ENCODE measurements at regions not wholly inside any gene's neighbourhood (a gene's known extent, or its start where the extent isn't known, plus 50 kb on each side); places are given as distances from the start of the nearest gene placed in this dataset.
"Not testable (repeated sequence)": the region's sequence is repeated elsewhere in the genome, so short reads cannot be mapped to it uniquely, and the experiment has no call there.

DNA sequence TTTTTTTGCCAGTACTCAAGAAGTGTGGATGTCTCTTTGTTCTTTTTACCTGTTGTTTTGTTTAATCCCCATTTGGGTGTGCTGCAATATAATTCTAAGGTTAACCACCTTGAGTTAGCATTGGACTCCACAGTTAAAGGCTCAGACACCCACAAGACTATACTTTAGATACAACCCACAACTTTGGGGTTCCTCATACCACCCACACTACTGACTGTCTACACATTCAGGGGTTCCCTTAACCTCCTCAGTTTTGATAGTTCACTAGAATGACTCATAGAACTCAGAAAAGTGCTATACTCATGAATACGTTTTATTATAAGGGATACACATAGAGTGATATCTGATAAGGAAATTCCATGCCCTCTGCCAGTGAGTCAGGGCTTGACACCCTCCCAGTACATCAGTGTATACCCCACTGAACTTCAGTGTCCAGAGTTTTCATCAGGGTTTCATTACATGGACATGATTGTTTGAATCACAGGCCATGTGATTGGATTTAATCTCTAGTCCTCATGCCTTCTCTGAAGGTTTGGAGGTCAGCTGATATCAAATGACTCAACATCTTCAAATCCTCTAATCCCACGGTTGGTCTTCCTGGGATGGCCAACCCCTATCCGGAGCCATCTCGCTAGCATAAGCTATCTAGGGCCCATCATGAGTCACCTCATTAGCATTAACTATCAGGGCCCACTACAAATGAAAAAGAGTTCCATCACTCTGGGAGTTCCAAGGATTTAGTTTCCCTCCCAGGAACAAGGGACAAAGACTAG lies 357.7 kb upstream of the EMCN start:
- TF ChIP-seq ZNF274 (IDR thresholded peaks at IDR 0.05; ENCODE audit: low read depth, low read length) = no peak
- TF ChIP-seq SUZ12 (IDR thresholded peaks at IDR 0.05; ENCODE audit: extremely low read depth, insufficient read depth, insufficient read length) = no peak
- no peak for TF ChIP-seq YY1 (IDR thresholded peaks at IDR 0.05; ENCODE audit: insufficient read depth, insufficient read length)
- Histone ChIP-seq H3K4me1 (ENCODE audit: insufficient read depth, insufficient read length) (no peaks in the 10 kb centered on the region), H3K36me3 (ENCODE audit: insufficient read depth, insufficient read length, low read length) (no peaks in the 10 kb centered on the region), H3K27me3 (ENCODE audit: insufficient read depth, insufficient read length) (no peaks in the 10 kb centered on the region), H3K9ac (ENCODE audit: insufficient read length, low read depth) (no peak overlapping the region), H3K9me3 (ENCODE audit: insufficient read depth, low read length) (peaks cover 8% of the 10 kb centered on the region; the same call in 1 of the 2 replicates), H3K4me3 (ENCODE audit: insufficient read length, low read depth) (no peak overlapping the region)
- no peak for DNase-seq (ENCODE audit: low read depth, low spot score)

DNA sequence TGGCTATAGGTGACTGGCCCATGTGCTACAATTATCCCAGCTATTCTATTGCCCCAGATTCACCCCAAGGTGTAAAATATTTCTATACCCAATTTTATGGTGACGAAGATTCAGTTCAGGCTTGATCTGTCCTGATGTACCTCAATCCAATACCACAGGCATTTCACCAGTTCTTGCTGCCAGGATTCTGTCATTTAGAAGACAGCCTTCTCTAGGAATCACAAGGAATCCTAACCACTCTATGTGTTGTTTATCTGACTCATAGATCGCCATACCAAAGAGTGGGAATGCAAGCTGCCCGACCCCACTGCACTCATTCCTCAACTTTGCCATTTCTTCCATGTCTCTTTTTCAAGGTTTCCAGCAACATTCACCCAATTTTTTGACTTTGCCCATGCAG lies 355.0 kb upstream of the EMCN start:
- H3K9ac ChIP-seq (ENCODE audit: insufficient read length, low read depth) = no peak overlapping the region
- H3K4me1 ChIP-seq (ENCODE audit: insufficient read depth, insufficient read length) = no peaks in the 10 kb centered on the region
- no peak for DNase-seq (ENCODE audit: low read depth, low spot score)
- peaks cover 8% of the 10 kb centered on the region; the same call in 1 of the 2 replicates for H3K9me3 ChIP-seq (ENCODE audit: insufficient read depth, low read length)
- H3K36me3 ChIP-seq (ENCODE audit: insufficient read depth, insufficient read length, low read length) = no peaks in the 10 kb centered on the region
- H3K27me3 ChIP-seq (ENCODE audit: insufficient read depth, insufficient read length) = no peaks in the 10 kb centered on the region
- TF ChIP-seq SUZ12 (IDR thresholded peaks at IDR 0.05; ENCODE audit: extremely low read depth, insufficient read depth, insufficient read length) (no peak), ZNF274 (IDR thresholded peaks at IDR 0.05; ENCODE audit: low read depth, low read length) (no peak), YY1 (IDR thresholded peaks at IDR 0.05; ENCODE audit: insufficient read depth, insufficient read length) (no peak)
- no peak overlapping the region for H3K4me3 ChIP-seq (ENCODE audit: insufficient read length, low read depth)

DNA sequence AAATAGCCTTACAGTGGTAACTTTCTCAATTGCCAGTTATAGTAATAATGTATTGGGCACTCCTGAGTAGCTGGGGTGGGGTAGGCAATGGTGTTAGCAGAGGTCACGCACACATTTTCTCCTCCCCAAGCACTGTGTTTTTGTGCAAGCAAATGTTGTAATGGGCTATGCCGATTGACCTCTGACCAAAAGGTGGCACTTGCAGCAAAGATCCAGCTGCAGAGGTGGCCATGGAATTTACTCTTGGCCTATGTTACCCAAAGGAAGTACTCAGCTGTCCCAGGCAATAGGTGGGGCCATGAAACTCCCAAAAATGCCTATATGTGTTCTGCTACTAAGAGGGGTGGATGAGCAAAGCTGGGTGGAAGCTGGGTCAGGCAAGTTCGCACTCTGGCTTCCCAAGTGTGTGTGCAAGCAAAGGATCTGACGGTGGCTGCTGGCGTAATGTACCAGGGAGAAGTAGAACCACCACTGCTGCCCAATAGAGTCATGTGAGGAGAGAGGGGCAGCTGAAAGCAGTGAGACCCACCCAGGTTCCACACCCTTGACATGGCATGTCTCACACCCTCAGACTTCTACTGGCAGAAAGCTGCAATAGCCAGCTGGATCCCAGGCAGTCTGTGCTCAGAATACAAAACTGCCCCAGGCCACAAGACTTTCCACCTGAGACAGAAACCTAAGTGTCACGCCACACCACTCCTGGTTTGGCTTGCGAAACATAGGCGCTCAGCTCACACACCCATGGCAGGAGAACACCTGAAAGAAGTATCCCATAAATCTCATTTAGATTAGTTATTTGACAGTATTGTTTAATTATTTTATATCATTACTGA lies 353.3 kb upstream of the EMCN start:
- TF ChIP-seq YY1 (IDR thresholded peaks at IDR 0.05; ENCODE audit: insufficient read depth, insufficient read length) = no peak
- no peak for TF ChIP-seq ZNF274 (IDR thresholded peaks at IDR 0.05; ENCODE audit: low read depth, low read length)
- no peak for TF ChIP-seq SUZ12 (IDR thresholded peaks at IDR 0.05; ENCODE audit: extremely low read depth, insufficient read depth, insufficient read length)
- no peaks in the 10 kb centered on the region for H3K27me3 ChIP-seq (ENCODE audit: insufficient read depth, insufficient read length)
- H3K4me1 ChIP-seq (ENCODE audit: insufficient read depth, insufficient read length) = no peaks in the 10 kb centered on the region
- H3K4me3 ChIP-seq (ENCODE audit: insufficient read length, low read depth) = no peak overlapping the region
- H3K9me3 ChIP-seq (ENCODE audit: insufficient read depth, low read length) = peaks cover 8% of the 10 kb centered on the region; the same call in 1 of the 2 replicates
- no peaks in the 10 kb centered on the region for H3K36me3 ChIP-seq (ENCODE audit: insufficient read depth, insufficient read length, low read length)
- H3K9ac ChIP-seq (ENCODE audit: insufficient read length, low read depth) = no peak overlapping the region
- no peak for DNase-seq (ENCODE audit: low read depth, low spot score)

DNA sequence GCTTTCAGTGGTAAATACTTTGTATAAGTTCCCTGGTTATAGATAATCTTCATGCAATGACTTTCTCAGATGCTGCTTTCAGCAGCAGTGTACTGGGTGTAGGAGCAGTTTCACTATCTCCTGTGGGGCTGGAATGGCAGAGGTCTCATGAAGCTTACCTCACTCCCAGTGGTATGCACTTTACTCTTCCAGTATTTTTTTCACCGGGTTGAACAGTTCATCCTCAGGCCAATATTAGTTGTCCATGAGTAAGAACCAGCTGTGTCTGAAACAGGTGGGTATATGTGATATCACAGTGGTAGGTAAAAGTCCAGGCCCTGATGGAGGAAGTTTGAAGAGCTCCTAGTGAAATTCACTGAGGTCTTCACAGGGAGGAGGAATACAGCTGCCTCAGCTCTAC lies 351.5 kb upstream of the EMCN start:
- Histone ChIP-seq H3K27me3 (ENCODE audit: insufficient read depth, insufficient read length) (no peaks in the 10 kb centered on the region), H3K9me3 (ENCODE audit: insufficient read depth, low read length) (no peaks in the 10 kb centered on the region), H3K9ac (ENCODE audit: insufficient read length, low read depth) (no peak overlapping the region), H3K36me3 (ENCODE audit: insufficient read depth, insufficient read length, low read length) (no peaks in the 10 kb centered on the region), H3K4me1 (ENCODE audit: insufficient read depth, insufficient read length) (no peaks in the 10 kb centered on the region), H3K4me3 (ENCODE audit: insufficient read length, low read depth) (no peak overlapping the region)
- no peak for DNase-seq (ENCODE audit: low read depth, low spot score)
- TF ChIP-seq SUZ12 (IDR thresholded peaks at IDR 0.05; ENCODE audit: extremely low read depth, insufficient read depth, insufficient read length) (no peak), YY1 (IDR thresholded peaks at IDR 0.05; ENCODE audit: insufficient read depth, insufficient read length) (no peak), ZNF274 (IDR thresholded peaks at IDR 0.05; ENCODE audit: low read depth, low read length) (no peak)

DNA sequence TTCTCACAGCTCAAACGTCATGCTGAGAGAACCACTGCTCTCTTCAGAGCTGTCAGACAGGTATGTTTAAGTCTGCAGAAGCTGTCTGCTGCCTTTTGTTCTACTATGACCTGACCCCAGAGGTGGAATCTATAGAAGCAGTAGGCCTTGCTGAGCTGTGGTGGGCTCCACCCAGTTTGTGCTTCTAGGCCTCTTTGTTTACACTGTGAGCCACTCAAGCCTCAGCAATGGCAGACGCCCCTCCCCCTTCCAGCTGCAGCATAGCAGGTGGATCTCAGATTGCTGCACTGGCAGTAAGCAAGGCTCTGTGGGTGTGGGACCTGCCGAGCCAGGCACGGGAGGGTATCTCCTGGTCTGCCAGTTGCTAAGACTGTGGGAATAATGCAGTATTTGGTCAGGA lies 350.5 kb upstream of the EMCN start:
- not testable (repeated sequence) for H3K4me3 ChIP-seq (ENCODE audit: insufficient read length, low read depth); H3K4me1 ChIP-seq (ENCODE audit: insufficient read depth, insufficient read length); H3K9ac ChIP-seq (ENCODE audit: insufficient read length, low read depth); H3K9me3 ChIP-seq (ENCODE audit: insufficient read depth, low read length); H3K27me3 ChIP-seq (ENCODE audit: insufficient read depth, insufficient read length); H3K36me3 ChIP-seq (ENCODE audit: insufficient read depth, insufficient read length, low read length)
- DNase-seq (ENCODE audit: low read depth, low spot score) = peak; percentile 27

DNA sequence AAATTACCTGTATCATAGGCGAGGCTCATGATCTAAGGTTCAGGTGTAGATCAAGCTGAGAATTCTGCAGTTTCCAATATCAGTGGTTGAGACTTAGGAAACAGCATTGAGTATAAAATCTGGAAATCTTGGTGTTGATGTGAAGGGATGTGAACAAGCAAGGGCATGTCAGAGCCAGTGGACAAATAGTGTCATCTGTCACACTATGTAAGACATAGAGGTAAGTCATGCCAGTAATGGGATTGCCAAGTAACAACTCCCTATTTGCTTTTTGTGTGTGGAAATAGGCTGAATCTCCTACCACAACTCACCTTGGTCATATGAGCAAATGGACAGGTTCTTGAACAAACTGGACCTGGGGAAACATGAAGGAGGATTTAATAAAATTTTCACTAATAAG lies 334.5 kb upstream of the EMCN start:
- TF ChIP-seq YY1 (IDR thresholded peaks at IDR 0.05; ENCODE audit: insufficient read depth, insufficient read length) = no peak
- TF ChIP-seq SUZ12 (IDR thresholded peaks at IDR 0.05; ENCODE audit: extremely low read depth, insufficient read depth, insufficient read length) = no peak
- no peak for TF ChIP-seq ZNF274 (IDR thresholded peaks at IDR 0.05; ENCODE audit: low read depth, low read length)
- Histone ChIP-seq H3K9ac (ENCODE audit: insufficient read length, low read depth) (no peak overlapping the region), H3K4me1 (ENCODE audit: insufficient read depth, insufficient read length) (no peaks in the 10 kb centered on the region), H3K9me3 (ENCODE audit: insufficient read depth, low read length) (no peaks in the 10 kb centered on the region), H3K36me3 (ENCODE audit: insufficient read depth, insufficient read length, low read length) (no peaks in the 10 kb centered on the region), H3K27me3 (ENCODE audit: insufficient read depth, insufficient read length) (no peaks in the 10 kb centered on the region), H3K4me3 (ENCODE audit: insufficient read length, low read depth) (no peak overlapping the region)
- no peak for DNase-seq (ENCODE audit: low read depth, low spot score)

DNA sequence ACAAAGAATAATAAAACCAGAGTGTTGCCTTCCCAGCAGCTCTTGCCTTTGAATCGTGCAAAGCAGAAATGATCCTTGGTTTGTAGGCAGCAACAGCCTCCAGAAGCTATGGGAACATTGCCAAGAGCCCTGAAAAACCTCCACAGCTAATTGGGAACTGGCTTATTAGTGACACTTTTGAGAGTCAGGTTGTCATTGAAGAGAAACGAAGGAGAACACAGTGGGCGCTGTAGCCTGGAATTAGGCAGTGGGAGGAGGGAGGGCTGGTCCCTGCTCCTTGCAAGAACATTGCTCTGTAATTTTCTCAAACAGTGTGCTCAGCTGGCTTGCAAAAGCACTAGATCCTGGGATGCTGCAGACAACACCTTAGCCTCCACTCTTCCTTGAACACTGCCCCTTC lies 331.5 kb upstream of the EMCN start:
- H3K9me3 ChIP-seq (ENCODE audit: insufficient read depth, low read length) = no peaks in the 10 kb centered on the region
- H3K36me3 ChIP-seq (ENCODE audit: insufficient read depth, insufficient read length, low read length) = no peaks in the 10 kb centered on the region
- no peaks in the 10 kb centered on the region for H3K4me1 ChIP-seq (ENCODE audit: insufficient read depth, insufficient read length)
- no peak overlapping the region for H3K4me3 ChIP-seq (ENCODE audit: insufficient read length, low read depth)
- TF ChIP-seq ZNF274 (IDR thresholded peaks at IDR 0.05; ENCODE audit: low read depth, low read length) (no peak), SUZ12 (IDR thresholded peaks at IDR 0.05; ENCODE audit: extremely low read depth, insufficient read depth, insufficient read length) (no peak), YY1 (IDR thresholded peaks at IDR 0.05; ENCODE audit: insufficient read depth, insufficient read length) (no peak)
- DNase-seq (ENCODE audit: low read depth, low spot score) = no peak
- no peaks in the 10 kb centered on the region for H3K27me3 ChIP-seq (ENCODE audit: insufficient read depth, insufficient read length)
- H3K9ac ChIP-seq (ENCODE audit: insufficient read length, low read depth) = no peak overlapping the region

Measured in NT2/D1 (cell line).